ENCODE measurements at regions not wholly inside any gene's neighbourhood (a gene's known extent, or its start where the extent isn't known, plus 50 kb on each side); places are given as distances from the start of the nearest gene placed in this dataset.

GRCh38 chr13:84812078-84812477 is 929.8 kb upstream of the SLITRK1 start:
- TF ChIP-seq, protein P1, sequence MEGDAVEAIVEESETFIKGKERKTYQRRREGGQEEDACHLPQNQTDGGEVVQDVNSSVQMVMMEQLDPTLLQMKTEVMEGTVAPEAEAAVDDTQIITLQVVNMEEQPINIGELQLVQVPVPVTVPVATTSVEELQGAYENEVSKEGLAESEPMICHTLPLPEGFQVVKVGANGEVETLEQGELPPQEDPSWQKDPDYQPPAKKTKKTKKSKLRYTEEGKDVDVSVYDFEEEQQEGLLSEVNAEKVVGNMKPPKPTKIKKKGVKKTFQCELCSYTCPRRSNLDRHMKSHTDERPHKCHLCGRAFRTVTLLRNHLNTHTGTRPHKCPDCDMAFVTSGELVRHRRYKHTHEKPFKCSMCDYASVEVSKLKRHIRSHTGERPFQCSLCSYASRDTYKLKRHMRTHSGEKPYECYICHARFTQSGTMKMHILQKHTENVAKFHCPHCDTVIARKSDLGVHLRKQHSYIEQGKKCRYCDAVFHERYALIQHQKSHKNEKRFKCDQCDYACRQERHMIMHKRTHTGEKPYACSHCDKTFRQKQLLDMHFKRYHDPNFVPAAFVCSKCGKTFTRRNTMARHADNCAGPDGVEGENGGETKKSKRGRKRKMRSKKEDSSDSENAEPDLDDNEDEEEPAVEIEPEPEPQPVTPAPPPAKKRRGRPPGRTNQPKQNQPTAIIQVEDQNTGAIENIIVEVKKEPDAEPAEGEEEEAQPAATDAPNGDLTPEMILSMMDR (IDR thresholded peaks at IDR 0.05) = no peak
- TF ChIP-seq E2F4 (CRISPR knock-in tag; IDR thresholded peaks at IDR 0.05; ENCODE audit: borderline replicate concordance, low read depth) (no peak), FOXP4 (CRISPR knock-in tag; IDR thresholded peaks at IDR 0.05) (no peak), ATF2 (CRISPR knock-in tag; IDR thresholded peaks at IDR 0.05; ENCODE audit: borderline replicate concordance, low read depth) (no peak), ESRRA (CRISPR knock-in tag; IDR thresholded peaks at IDR 0.05; ENCODE audit: borderline replicate concordance) (no peak), USF1 (CRISPR knock-in tag; IDR thresholded peaks at IDR 0.05) (no peak), JUN (CRISPR knock-in tag; IDR thresholded peaks at IDR 0.05) (no peak), RELA (CRISPR knock-in tag; IDR thresholded peaks at IDR 0.05; ENCODE audit: borderline replicate concordance) (no peak), ETV6 (CRISPR knock-in tag; IDR thresholded peaks at IDR 0.05) (no peak), ZNF138 (CRISPR knock-in tag; conservative IDR thresholded peaks at IDR 0.05) (no peak)
- TF ChIP-seq, protein P2, sequence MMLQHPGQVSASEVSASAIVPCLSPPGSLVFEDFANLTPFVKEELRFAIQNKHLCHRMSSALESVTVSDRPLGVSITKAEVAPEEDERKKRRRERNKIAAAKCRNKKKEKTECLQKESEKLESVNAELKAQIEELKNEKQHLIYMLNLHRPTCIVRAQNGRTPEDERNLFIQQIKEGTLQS (CRISPR knock-in tag; conservative IDR thresholded peaks at IDR 0.05) = no peak
- TF ChIP-seq, protein P3, sequence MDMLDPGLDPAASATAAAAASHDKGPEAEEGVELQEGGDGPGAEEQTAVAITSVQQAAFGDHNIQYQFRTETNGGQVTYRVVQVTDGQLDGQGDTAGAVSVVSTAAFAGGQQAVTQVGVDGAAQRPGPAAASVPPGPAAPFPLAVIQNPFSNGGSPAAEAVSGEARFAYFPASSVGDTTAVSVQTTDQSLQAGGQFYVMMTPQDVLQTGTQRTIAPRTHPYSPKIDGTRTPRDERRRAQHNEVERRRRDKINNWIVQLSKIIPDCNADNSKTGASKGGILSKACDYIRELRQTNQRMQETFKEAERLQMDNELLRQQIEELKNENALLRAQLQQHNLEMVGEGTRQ (CRISPR knock-in tag; IDR thresholded peaks at IDR 0.05) = no peak
